Hepatocyte (in vitro differentiated cells): ENCODE measurements at regions not wholly inside any gene's neighbourhood (a gene's known extent, or its start where the extent isn't known, plus 50 kb on each side); places are given as distances from the start of the nearest gene placed in this dataset.

Experiments used
- DNase-seq: peaks from one replicate; pipeline ENCODE4 v3.0.0-alpha.2; 2016; ENCODE audit warnings: low spot score
- H2AFZ ChIP-seq: fragments of 200-600 bp; sonication (generic); 2 replicates; pipeline ENCODE4 v1.6.0; 2016; ENCODE audit warnings: antibody characterized with exemption, mild to moderate bottlenecking
- H3K27ac ChIP-seq: fragments of 200-600 bp; sonication (generic); 2 replicates; pipeline ENCODE4 v1.5.1; 2016; ENCODE audit warnings: mild to moderate bottlenecking
- H3K27me3 ChIP-seq: fragments of 200-600 bp; sonication (generic); 2 replicates; pipeline ENCODE4 v1.6.1; 2016
- H3K36me3 ChIP-seq: fragments of 200-600 bp; sonication (generic); replicated peaks from 2 replicates; pipeline ENCODE4 v1.5.1; 2016; ENCODE audit warnings: low read depth; ENCODE audit not compliant: insufficient read depth
- H3K4me1 ChIP-seq: fragments of 200-600 bp; sonication (generic); 2 replicates; pipeline ENCODE4 v1.5.1; 2016; ENCODE audit warnings: mild to moderate bottlenecking, moderate library complexity; ENCODE audit not compliant: insufficient read depth
- H3K4me2 ChIP-seq: fragments of 200-600 bp; sonication (generic); 2 replicates; pipeline ENCODE4 v1.6.0; 2016
- H3K4me3 ChIP-seq: fragments of 200-600 bp; sonication (generic); 2 replicates; pipeline ENCODE4 v1.5.1; 2016; ENCODE audit warnings: mild to moderate bottlenecking
- H3K79me2 ChIP-seq: fragments of 200-600 bp; sonication (generic); 2 replicates; pipeline ENCODE4 v1.6.0; 2017; ENCODE audit warnings: mild to moderate bottlenecking
- H3K9me2 ChIP-seq: fragments of 200-600 bp; sonication (generic); replicated peaks from 2 replicates; pipeline ENCODE4 v1.6.0; 2017; ENCODE audit warnings: mild to moderate bottlenecking; ENCODE audit not compliant: insufficient read depth
- H3K9me3 ChIP-seq: fragments of 200-600 bp; sonication (generic); 2 replicates; pipeline ENCODE4 v1.5.1; 2016; ENCODE audit warnings: low read depth, mild to moderate bottlenecking
- H4K20me1 ChIP-seq: fragments of 200-600 bp; sonication (generic); 2 replicates; pipeline ENCODE4 v1.6.0; 2016; ENCODE audit warnings: mild to moderate bottlenecking; ENCODE audit not compliant: insufficient read depth, poor library complexity, severe bottlenecking
- EZH2 ChIP-seq: fragments of 200-600 bp; sonication (generic); IDR thresholded peaks from 2 replicates; pipeline ENCODE4 v1.6.1; 2016; ENCODE audit warnings: antibody characterized with exemption, mild to moderate bottlenecking, borderline replicate concordance
- EZH2phosphoT487 ChIP-seq: fragments of 200-600 bp; sonication (generic); IDR thresholded peaks from one replicate; pipeline ENCODE4 v1.6.1; 2018; ENCODE audit warnings: antibody characterized with exemption, mild to moderate bottlenecking, low read depth, moderate library complexity; ENCODE audit not compliant: unreplicated experiment, severe bottlenecking
- WGBS: methylation state at CpG from one replicate; pipeline ENCODE4 v1.1.6; 2016; ENCODE audit warnings: low lambda C conversion rate; ENCODE audit errors: missing lambda C conversion rate; 5-methylcytosine and 5-hydroxymethylcytosine counted together
- TF ChIP-seq, protein P1 (sequence below): fragments of 200-600 bp; sonication (generic); IDR thresholded peaks from 2 replicates; pipeline ENCODE4 v1.5.1; 2016; ENCODE audit warnings: antibody characterized with exemption, mild to moderate bottlenecking; ENCODE audit not compliant: poor library complexity

DNA sequence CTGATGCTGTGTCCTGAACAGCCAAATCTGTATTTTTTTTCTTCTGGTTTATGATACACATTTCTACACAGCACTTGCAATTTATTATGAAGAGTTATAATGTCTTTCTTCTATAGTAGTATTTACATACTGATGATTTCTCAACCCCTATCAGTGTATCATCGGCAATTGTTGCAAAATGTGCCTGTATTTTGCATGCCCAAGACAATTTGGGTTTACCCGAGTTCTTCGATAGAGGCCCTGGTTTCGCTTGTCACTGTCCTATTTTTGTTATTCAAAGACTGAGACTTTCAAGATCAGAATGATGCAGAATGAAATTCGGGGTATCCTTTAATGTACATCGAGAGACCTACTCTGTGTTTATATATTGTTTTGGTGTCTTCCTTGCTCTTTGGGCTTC is 184.5 kb upstream of the PRSS58 start:
- Histone ChIP-seq H3K4me2 (no peak overlapping the region), H4K20me1 (no peaks in the 10 kb centered on the region), H3K79me2 (no peaks in the 10 kb centered on the region), H3K9me3 (no peaks in the 10 kb centered on the region), H3K4me3 (no peak overlapping the region), H3K27ac (no peak overlapping the region), H3K36me3 (no peaks in the 10 kb centered on the region), H3K27me3 (no peaks in the 10 kb centered on the region), H3K9me2 (no peaks in the 10 kb centered on the region), H2AFZ (no peak overlapping the region), H3K4me1 (no peaks in the 10 kb centered on the region)
- no peak for TF ChIP-seq EZH2
- TF ChIP-seq, protein P1, sequence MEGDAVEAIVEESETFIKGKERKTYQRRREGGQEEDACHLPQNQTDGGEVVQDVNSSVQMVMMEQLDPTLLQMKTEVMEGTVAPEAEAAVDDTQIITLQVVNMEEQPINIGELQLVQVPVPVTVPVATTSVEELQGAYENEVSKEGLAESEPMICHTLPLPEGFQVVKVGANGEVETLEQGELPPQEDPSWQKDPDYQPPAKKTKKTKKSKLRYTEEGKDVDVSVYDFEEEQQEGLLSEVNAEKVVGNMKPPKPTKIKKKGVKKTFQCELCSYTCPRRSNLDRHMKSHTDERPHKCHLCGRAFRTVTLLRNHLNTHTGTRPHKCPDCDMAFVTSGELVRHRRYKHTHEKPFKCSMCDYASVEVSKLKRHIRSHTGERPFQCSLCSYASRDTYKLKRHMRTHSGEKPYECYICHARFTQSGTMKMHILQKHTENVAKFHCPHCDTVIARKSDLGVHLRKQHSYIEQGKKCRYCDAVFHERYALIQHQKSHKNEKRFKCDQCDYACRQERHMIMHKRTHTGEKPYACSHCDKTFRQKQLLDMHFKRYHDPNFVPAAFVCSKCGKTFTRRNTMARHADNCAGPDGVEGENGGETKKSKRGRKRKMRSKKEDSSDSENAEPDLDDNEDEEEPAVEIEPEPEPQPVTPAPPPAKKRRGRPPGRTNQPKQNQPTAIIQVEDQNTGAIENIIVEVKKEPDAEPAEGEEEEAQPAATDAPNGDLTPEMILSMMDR: no peak
- no peak for TF ChIP-seq EZH2phosphoT487
- no peak for DNase-seq
- 91% methylated on average over 6 of the region's 6 CpGs for WGBS

DNA sequence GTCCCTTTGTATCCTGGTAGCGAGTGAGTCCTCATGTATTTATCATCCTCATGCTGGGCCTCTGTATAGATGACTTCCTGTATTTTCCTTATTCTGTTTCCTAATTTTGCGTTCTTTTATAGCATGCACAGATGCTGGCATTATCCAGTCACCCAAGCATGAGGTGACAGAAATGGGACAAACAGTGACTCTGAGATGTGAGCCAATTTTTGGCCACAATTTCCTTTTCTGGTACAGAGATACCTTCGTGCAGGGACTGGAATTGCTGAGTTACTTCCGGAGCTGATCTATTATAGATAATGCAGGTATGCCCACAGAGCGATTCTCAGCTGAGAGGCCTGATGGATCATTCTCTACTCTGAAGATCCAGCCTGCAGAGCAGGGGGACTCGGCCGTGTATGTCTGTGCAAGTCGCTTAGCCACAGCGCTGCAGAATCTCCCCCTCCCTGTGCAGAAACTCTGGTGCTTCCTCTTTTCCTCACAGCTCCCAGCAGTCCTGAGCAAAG is 183.1 kb upstream of the PRSS58 start:
- Histone ChIP-seq H3K9me3 (no peaks in the 10 kb centered on the region), H3K4me3 (no peak overlapping the region), H3K27me3 (no peaks in the 10 kb centered on the region), H3K27ac (no peak overlapping the region), H3K36me3 (no peaks in the 10 kb centered on the region), H3K9me2 (no peaks in the 10 kb centered on the region), H4K20me1 (no peaks in the 10 kb centered on the region), H3K4me1 (no peaks in the 10 kb centered on the region), H3K79me2 (no peaks in the 10 kb centered on the region), H3K4me2 (no peak overlapping the region), H2AFZ (no peak overlapping the region)
- DNase-seq: no peak
- no peak for TF ChIP-seq EZH2phosphoT487
- TF ChIP-seq, protein P1: no peak
- TF ChIP-seq EZH2: no peak
- 68% methylated on average over 9 of the region's 9 CpGs for WGBS

DNA sequence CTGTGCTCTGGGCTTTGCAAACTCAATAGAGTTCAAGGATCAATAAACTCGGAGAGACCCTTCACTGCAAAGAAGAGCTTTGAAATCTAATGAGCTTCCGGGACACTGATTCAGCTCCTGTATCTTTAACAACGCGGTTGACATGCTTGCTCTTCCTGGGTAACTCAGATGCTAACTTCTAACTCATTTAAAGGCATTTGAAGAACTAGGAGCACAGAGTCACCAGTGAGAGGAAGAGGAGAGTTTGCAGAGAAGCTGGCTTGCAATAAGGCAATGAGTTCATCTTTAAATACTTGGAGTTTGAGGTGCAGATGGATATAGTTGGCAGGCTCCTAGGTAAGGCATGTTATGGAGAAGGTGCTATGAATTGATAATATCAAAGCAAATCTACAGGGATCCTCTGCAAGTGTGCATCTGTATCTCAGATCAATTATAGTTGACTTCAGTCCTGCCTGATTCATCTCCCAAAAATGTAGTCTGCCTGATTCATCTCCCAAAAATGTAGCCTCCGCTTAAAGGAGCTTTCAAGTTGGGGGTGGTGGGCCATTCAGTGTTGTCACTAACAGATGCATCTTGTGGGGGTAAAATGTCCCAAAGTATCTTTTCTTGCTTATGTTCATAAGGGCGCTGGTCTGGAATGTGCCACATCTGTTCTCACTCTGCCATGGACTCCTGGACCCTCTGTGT is 182.5 kb upstream of the PRSS58 start:
- no peaks in the 10 kb centered on the region for H3K9me2 ChIP-seq
- no peak overlapping the region for H2AFZ ChIP-seq
- TF ChIP-seq EZH2phosphoT487 (no peak), EZH2 (no peak)
- TF ChIP-seq, protein P1: no peak
- no peaks in the 10 kb centered on the region for H3K79me2 ChIP-seq
- H3K9me3 ChIP-seq: no peaks in the 10 kb centered on the region
- no peaks in the 10 kb centered on the region for H4K20me1 ChIP-seq
- no peaks in the 10 kb centered on the region for H3K36me3 ChIP-seq
- H3K27me3 ChIP-seq: no peaks in the 10 kb centered on the region
- H3K27ac ChIP-seq: no peak overlapping the region
- H3K4me2 ChIP-seq: no peak overlapping the region
- H3K4me1 ChIP-seq: no peaks in the 10 kb centered on the region
- no peak overlapping the region for H3K4me3 ChIP-seq
- 73% methylated on average over 6 of the region's 6 CpGs for WGBS
- no peak for DNase-seq
